SKM-1 (cell line): ENCODE measurements at regions not wholly inside any gene's neighbourhood (a gene's known extent, or its start where the extent isn't known, plus 50 kb on each side); places are given as distances from the start of the nearest gene placed in this dataset.
"Not testable (repeated sequence)": the region's sequence is repeated elsewhere in the genome, so short reads cannot be mapped to it uniquely, and the experiment has no call there.

Source experiments
- DNase-seq: peaks from one replicate; lab custom pipeline; 2025; ENCODE audit not compliant: unreplicated experiment; lab: John Stamatoyannopoulos, UW

DNA sequence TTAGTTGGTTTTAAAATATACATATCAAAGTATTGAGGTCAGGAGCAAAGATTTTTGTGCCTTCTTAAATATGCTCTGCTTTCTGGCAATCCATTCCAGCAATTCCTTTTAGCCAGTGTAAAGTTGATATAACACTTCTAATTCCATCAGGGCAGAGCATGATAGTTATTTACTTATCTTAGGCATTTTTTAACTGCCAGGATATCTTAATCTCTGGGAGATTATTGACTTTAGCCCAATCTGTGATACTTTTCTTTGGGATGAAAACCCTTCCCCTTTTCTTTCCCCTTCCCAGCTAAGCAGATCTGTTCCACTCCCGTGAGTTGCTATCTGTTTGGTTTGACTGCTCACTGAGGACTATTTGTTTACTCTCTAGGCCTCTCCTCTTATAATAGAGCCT, 168.7 kb upstream of the RSPO3 start:
- no peak for DNase-seq

- DNase-seq, result no peak
Observed at GRCh38 chr6:126955621-126956020, 162.8 kb upstream of the RSPO3 start.

GRCh38 chr6:126957721-126958120, 160.8 kb upstream of the RSPO3 start:
- no peak for DNase-seq

GRCh38 chr6:126959765-126960164, 158.7 kb upstream of the RSPO3 start:
- DNase-seq, result no peak

DNA sequence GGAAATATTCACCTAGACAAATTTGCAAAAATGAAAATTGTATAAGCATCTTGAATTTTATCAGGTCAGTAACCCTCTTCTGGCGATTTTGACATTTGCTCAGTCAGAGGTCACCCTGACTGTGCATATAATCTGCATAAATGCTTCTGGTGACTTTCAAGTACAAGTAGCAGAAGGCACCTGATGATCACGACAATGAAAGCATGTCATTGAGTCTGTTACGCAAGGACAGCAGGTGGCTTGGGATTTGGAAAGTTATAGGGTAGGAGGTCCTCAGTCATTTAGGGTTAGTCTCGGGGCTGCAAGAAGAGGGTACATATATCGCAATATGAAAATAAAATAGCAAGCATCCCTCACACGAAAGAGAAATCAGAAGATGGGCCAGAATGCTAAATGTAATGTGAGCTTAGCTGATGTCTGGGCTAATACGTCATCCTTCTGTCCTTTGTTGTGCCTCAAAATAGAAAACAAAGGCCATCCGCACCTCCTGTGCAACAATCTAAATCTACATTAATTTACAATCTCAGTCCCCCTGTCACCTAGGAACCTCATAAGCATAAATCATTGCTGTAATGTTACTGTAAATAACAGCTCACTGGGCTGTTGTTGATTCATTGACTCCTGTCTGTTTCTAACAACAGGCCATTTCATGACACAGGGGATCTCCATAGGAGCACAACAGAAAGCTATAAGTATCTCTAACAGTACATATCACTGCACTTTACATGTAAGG, 155.2 kb upstream of the RSPO3 start:
- no peak for DNase-seq

DNA sequence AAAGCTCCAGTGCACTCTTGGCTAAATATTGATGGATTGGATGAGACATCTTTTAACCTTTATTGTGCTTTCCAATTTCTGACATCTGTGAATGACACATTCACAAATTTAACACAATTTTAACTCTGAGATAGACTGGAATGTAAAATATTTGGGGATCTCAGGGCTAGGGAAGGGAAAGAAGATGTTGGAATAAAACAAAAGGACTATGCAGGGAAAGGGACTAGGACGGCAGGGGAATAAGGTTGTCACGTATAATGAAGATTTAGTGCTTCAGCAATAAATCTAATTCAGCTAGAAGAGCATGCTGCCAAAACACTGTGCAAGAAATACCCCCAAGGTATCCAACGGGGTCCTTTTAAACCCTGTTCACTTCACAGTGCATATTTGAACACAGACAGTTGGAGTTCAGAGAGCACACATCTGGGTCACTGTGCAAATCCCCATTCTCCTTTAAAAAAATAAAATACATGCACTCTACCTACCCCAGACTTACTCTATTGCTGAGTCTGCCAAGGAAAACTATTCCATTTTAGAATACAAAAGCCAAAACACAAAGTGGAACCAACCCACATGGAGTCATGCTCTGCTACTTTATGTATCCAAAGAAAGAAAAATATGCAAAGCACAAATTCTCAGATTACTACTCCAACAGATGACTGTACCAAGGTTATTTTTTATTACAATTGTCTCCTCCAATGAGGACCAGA, 151.0 kb upstream of the RSPO3 start:
- no peak for DNase-seq

- DNase-seq, result no peak
Observed at GRCh38 chr6:126976253-126976797, 142.1 kb upstream of the RSPO3 start.

- no peak for DNase-seq
Observed at GRCh38 chr6:126983779-126984178, 134.7 kb upstream of the RSPO3 start.

- not testable (repeated sequence) for DNase-seq
Observed at GRCh38 chr6:126988125-126988524, 130.3 kb upstream of the RSPO3 start.

DNA sequence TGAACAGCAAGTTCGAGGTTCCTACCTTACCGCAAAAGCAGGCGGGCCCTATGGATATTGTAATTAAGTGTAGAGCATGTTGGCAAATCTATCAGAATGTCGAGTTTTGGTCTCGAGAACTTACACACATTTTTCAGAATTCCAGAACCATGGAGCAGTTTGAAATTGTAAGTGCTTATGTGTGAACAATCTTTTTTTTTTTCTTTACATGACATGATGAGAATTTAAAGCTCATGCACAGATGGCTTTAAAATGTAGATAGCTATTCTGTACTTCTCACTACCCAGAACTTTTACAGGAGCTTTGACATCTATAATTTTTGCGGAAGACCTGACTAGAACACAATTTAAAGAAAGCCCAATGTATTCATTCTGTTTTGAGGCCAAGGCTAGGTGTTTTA, 117.8 kb upstream of the RSPO3 start:
- DNase-seq, result no peak

DNA sequence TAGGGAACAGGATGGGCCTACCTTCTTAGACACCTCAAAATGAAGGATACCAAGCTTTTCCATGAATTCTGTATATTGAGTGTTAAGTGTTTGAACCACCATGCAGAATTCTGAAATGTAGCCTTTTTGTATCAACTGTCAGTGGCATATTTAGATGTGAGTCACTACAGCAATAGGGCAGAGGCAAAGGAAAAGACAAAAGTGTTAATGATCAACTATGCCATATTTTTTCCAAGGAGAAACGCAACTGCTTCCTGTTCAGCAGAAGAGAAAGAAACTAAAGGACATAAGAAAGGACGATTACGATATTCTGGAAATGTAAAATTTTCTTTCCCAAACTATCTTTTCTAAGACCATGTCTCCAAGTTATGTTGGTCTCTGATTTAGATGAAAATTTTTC, 104.6 kb upstream of the RSPO3 start:
- DNase-seq, result no peak

- DNase-seq, result no peak
Observed at GRCh38 chr6:127015858-127016257, 102.6 kb upstream of the RSPO3 start.

- no peak for DNase-seq
Observed at GRCh38 chr6:127019828-127020227, 98.6 kb upstream of the RSPO3 start.

GRCh38 chr6:127022302-127022701, 96.2 kb upstream of the RSPO3 start:
- DNase-seq, result no peak

DNA sequence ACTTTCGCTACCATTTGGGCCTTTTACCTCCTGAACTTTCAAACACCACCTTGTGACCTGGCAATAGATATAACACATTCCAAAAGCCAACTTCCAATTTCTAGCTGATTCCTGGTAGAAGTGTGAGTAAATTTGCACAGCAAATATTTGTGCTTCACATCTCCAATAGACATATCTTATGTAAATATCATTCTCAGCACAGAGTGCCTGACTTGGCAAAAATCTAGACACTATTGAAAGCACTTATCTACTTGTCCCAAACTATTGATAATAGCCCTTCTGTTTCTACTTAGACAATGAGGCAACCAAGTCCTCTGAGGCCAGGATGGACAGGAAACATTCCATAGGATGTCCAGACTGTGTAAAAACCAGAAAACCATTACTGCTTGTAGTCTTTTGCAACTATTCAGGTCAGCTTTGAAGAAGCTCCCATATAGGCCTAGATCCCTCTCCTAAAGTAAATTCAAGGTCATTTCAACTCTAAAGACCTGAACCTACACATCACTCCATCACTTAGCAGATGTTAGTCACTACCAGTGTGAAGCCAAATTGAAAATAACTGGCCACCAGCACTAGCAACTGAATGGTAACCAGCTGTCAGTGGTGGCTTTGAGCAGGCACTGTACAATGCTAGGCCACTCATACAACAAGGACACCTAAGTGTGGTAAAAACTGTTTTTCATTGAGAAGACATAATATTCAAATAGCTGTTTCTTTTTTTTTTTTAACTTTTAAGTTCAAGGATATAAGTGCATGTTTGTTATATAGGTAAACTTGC, 95.3 kb upstream of the RSPO3 start:
- no peak for DNase-seq

DNA sequence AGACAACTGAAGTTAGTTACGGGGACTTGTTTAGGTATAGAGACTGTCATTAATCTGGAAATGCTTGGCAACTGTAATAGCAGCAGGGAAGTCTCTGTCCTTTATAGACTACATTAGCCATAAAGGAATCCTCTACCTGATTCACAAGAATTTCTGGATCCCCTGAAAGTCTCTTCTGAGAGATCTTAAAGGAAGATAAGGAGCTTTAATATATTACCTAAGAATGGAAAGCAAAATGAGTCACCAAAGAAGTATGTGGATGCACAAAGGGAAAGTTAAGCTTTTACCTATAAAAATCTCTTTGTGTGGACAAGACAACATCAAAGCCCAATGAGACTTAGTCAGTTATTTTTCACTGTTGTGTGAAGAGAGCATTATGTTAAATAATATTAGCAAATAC, 92.2 kb upstream of the RSPO3 start:
- no peak for DNase-seq

- no peak for DNase-seq
Observed at GRCh38 chr6:127030111-127030510, 88.4 kb upstream of the RSPO3 start.

DNA sequence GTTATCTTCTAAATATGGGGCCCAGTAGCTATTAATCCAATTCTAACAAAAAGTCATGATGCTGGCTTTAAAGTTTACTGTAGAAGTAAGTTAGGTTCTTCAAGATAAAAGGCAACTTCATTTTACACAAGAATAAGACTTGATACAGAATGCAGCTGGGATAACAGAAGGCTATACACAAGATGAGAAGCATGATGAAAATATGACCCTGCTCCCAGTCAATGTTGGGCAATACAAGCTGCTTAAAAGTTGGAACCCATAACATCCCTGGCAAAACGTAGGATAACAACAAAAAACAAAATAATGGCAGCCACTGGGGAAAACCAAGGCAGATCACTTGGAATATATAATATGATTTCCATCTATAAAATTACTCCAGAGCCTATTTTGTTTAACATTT, 87.6 kb upstream of the RSPO3 start:
- DNase-seq, result no peak

GRCh38 chr6:127031511-127031910, 87.0 kb upstream of the RSPO3 start:
- DNase-seq, result no peak

DNA sequence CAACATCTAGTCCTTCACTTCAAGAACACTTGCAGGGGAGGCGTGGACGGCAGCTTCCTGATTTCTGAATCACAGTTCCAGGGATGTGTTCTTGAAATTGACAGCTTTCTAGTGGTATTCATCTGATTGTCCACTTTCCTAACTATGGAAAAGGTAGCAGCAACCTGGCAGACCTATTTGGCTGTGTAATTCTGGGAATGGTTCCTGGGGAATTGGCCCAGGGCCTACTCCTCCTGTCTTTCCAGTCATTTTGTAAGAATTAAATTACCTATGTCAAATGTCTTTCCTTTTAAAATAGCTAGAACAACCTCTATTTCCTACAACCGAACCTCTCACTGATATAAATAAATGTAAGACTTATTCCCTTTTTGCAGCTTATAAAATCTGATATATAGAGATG, 85.5 kb upstream of the RSPO3 start:
- DNase-seq, result no peak

GRCh38 chr6:127051571-127052260, 66.8 kb upstream of the RSPO3 start:
- DNase-seq, result no peak
